ENCODE measurements at regions not wholly inside any gene's neighbourhood (a gene's known extent, or its start where the extent isn't known, plus 50 kb on each side); places are given as distances from the start of the nearest gene placed in this dataset.

- no peak for DNase-seq
- peaks cover 0 to 24% (median 0%) of the 10 kb centered on the region in 8 donors for H3K9me3 ChIP-seq
- no peaks in the 10 kb centered on the region for H3K4me1 ChIP-seq
- no peaks in the 10 kb centered on the region for H3K27me3 ChIP-seq (replicated peaks in 1 of 7)
- no peak for TF ChIP-seq CTCF (IDR thresholded peaks at IDR 0.05 in 8 of 11, conservative IDR thresholded peaks at IDR 0.05 in 3 of 11)
- TF ChIP-seq POLR2AphosphoS5 (IDR thresholded peaks at IDR 0.05), result no peak
- TF ChIP-seq POLR2A (IDR thresholded peaks at IDR 0.05), result no peak
- H3K36me3 ChIP-seq, result no peaks in the 10 kb centered on the region
- H3K27ac ChIP-seq, result no peak overlapping the region
- no peak overlapping the region for H3K4me3 ChIP-seq
- intact Hi-C loops (cut with DNase I; ENCODE audit: low total_unique reads), result no loop called here
- WGBS, 5 donors, result 90 to 95% (median 91%) methylated on average over 13 to 22 of the region's 22 CpGs
Observed at GRCh38 chr12:30110498-30110897, 326.8 kb upstream of the TMTC1 start.

GRCh38 chr12:30108666-30109065, 324.9 kb upstream of the TMTC1 start:
- Histone ChIP-seq H3K4me3 (no peak overlapping the region), H3K27ac (no peak overlapping the region), H3K27me3 (replicated peaks in 1 of 7) (no peaks in the 10 kb centered on the region), H3K36me3 (no peaks in the 10 kb centered on the region), H3K4me1 (no peaks in the 10 kb centered on the region), H3K9me3 (peaks cover 0 to 24% (median 0%) of the 10 kb centered on the region in 8 donors)
- 76 to 97% (median 90%) methylated on average over 2 of the region's 2 CpGs for WGBS, 5 donors
- TF ChIP-seq CTCF (IDR thresholded peaks at IDR 0.05 in 8 of 11, conservative IDR thresholded peaks at IDR 0.05 in 3 of 11) (no peak), POLR2A (IDR thresholded peaks at IDR 0.05) (no peak), POLR2AphosphoS5 (IDR thresholded peaks at IDR 0.05) (no peak)
- intact Hi-C loops (cut with DNase I; ENCODE audit: low total_unique reads), result no loop called here
- no peak for DNase-seq

- no peak overlapping the region for H3K27ac ChIP-seq
- no peak for DNase-seq
- TF ChIP-seq POLR2A (IDR thresholded peaks at IDR 0.05) (no peak), CTCF (IDR thresholded peaks at IDR 0.05 in 8 of 11, conservative IDR thresholded peaks at IDR 0.05 in 3 of 11) (no peak), POLR2AphosphoS5 (IDR thresholded peaks at IDR 0.05) (no peak)
- 34 to 40% (median 38%) methylated on average over 9 of the region's 9 CpGs for WGBS, 5 donors
- H3K36me3 ChIP-seq, result no peaks in the 10 kb centered on the region
- H3K27me3 ChIP-seq (replicated peaks in 1 of 7), result no peaks in the 10 kb centered on the region
- H3K4me3 ChIP-seq, result no peak overlapping the region
- H3K4me1 ChIP-seq, result no peaks in the 10 kb centered on the region
- intact Hi-C loops (cut with DNase I; ENCODE audit: low total_unique reads), result no loop called here
- H3K9me3 ChIP-seq, result peaks cover 0 to 24% (median 0%) of the 10 kb centered on the region in 8 donors
Observed at GRCh38 chr12:30106204-30106965, 322.6 kb upstream of the TMTC1 start.

- TF ChIP-seq POLR2A (IDR thresholded peaks at IDR 0.05) (no peak), POLR2AphosphoS5 (IDR thresholded peaks at IDR 0.05) (no peak), CTCF (IDR thresholded peaks at IDR 0.05 in 8 of 11, conservative IDR thresholded peaks at IDR 0.05 in 3 of 11) (no peak)
- Histone ChIP-seq H3K27me3 (replicated peaks in 1 of 7) (no peaks in the 10 kb centered on the region), H3K4me1 (no peaks in the 10 kb centered on the region), H3K9me3 (peaks cover 0 to 16% (median 0%) of the 10 kb centered on the region in 8 donors), H3K4me3 (no peak overlapping the region), H3K36me3 (no peaks in the 10 kb centered on the region), H3K27ac (no peak overlapping the region)
- intact Hi-C loops (cut with DNase I; ENCODE audit: low total_unique reads), result no loop called here
- no peak for DNase-seq
- 51 to 69% (median 55%) methylated on average over 2 of the region's 2 CpGs for WGBS, 5 donors
Observed at GRCh38 chr12:30105505-30105904, 321.8 kb upstream of the TMTC1 start.

All from spleen (tissue), 11 donors.